ENCODE measurements at regions not wholly inside any gene's neighbourhood (a gene's known extent, or its start where the extent isn't known, plus 50 kb on each side); places are given as distances from the start of the nearest gene placed in this dataset.
"Not testable (repeated sequence)": the region's sequence is repeated elsewhere in the genome, so short reads cannot be mapped to it uniquely, and the experiment has no call there.

DNA sequence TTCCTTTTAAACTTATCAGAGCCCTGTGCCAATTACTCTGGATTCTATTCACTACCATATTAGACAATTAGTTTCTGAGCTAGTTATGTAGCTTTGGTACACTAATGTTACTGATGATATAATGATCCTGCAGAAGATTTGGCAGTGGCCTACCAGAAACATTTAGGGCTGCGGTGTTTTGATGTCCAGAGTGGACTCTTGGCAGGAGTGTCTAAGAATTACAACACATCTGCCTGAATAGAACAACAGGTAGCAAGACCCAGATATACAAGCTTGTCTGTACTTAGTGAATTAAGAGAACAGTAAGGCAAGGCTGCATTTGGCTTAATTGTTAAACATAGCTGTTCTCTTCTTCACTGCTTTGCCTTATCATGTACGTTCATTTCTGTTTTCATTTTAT, 691.6 kb upstream of the FBXO33 start:
- DNase-seq (ENCODE audit: low read depth, low spot score) = peak; percentile 7

GRCh38 chr14:40122968-40123648, 690.9 kb upstream of the FBXO33 start:
- DNase-seq (ENCODE audit: low read depth, low spot score) = peak; percentile 64

GRCh38 chr14:40119765-40120164, 687.5 kb upstream of the FBXO33 start:
- DNase-seq (ENCODE audit: low read depth, low spot score) = peak; percentile 5

- DNase-seq (ENCODE audit: low read depth, low spot score) = peak; percentile 49
Observed at GRCh38 chr14:40119321-40119720, 687.1 kb upstream of the FBXO33 start.

- no peak for DNase-seq (ENCODE audit: low read depth, low spot score)
Observed at GRCh38 chr14:40115583-40115982, 683.4 kb upstream of the FBXO33 start.

DNA sequence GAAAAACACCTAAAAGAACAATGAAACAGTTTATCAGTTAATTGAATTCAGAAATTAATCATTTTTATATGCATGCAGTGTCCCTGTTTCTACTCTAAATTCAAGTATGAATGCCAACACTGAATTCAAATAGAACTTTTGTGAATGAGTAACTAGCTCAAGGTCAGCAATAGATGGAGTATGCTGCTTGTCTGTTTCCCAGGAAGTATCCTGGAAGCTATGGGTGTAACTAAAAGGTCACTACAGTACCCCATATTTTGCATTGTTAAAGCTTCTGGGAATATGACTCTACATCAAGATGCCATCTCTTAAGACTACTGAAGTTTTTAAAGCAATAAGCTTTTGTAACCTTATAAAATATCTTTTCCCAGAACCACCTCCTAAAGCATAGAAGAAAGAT, 681.4 kb upstream of the FBXO33 start:
- no peak for DNase-seq (ENCODE audit: low read depth, low spot score)

DNA sequence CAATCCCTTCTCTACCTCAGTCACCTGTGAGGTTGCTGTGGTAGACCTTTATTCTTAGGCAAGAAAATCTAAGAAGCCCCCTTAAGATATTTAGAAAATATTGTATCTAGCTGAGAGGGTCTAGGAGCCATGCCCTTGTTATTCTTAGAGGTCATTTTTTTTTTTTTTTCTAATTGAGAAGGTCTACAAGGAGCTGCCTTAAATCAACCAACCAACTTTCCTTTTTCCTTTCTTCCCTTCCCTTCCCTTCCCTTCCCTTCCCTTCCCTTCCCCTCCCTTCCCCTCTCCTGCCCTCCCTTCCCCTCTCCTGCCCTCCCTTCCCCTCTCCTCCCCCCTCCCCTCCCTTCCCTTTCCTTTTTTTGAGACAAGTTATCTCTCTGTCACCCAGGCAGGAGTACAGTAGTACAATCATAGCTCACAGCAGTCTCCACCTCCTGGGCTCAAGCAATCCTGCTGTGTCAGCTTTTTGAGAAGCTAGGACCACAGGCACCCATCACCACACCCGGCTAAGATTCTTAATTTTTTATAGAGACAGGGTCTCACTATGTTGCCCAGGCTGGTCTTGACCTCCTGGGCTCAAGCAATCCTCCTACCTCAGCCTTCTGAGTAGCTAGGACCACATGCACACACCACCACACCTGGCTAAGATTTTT, 668.4 kb upstream of the FBXO33 start:
- no peak for DNase-seq (ENCODE audit: low read depth, low spot score)

DNA sequence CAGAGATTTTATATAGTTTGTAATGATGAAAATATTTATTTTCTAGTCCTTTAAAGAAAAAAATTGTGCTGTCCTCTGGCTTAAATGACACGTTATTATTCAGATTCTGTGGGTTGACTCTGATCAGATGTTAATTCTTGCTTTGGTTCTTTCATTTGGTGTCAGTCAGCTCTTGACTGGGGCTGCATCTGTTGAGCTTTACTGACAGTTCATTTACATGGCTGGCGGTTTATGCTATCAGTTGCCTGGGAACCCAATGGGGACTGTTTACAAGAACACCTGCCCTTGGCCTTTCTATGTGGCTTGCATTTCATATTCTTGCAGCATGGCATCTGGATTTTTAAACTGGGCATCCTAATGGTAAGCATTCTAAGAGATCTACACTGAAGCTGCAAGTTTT, 667.1 kb upstream of the FBXO33 start:
- no peak for DNase-seq (ENCODE audit: low read depth, low spot score)

DNA sequence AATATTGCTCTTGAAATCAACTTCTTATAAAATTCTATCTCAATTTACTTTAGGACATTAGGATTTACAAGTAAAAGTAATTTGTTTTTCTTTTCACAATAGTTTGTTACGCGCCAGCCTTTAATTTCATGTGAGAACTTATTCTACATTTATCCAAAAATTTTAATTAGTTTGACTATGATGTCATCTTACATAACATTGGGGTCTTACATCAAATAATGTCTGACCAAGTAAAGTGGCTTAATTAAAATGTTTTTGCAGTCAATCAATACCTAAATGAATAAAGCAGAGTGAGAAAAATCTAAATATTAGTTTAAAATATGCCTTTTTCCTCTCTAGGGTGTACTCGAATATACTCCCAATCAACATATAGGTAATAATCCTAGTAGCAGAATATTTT, 666.2 kb upstream of the FBXO33 start:
- DNase-seq (ENCODE audit: low read depth, low spot score) = no peak

- no peak for DNase-seq (ENCODE audit: low read depth, low spot score)
Observed at GRCh38 chr14:40096968-40097367, 664.7 kb upstream of the FBXO33 start.

DNA sequence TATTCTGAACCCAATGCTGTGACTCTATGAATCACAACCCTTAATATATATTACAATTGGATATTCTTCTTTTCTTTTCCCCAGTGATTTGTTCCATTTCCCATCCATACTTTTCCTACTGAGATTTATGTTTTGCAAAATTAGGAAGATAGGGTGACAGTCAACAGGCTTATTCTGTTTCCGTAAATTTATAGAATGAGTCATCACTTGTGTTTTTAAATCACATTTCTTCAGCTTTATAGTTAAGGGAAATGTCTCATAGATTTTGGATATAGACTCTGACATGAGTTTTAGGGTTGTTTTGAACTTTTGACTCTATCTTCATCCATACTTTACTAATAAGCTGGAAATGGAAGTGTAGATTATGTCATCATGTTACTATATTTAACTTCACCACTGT, 661.6 kb upstream of the FBXO33 start:
- DNase-seq (ENCODE audit: low read depth, low spot score) = no peak

- no peak for DNase-seq (ENCODE audit: low read depth, low spot score)
Observed at GRCh38 chr14:40074169-40074568, 641.9 kb upstream of the FBXO33 start.

DNA sequence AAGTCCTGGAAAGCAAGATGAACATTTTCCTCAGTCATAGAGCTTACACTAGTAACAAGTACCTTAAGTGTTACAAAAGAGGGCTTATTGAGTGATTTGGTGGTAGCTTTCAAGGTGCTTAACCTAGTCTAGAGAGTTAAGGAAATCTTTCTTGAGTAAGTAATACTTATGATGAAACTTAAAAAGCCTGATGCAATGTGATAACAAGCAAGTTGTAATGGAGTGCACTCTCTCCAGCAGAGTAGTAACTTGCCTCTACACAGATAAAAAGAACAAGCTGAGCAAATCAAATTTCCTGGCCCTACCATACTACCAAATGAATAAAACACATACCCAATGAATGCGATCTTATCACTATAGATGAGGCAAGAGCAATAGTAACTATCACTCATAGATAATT, 639.9 kb upstream of the FBXO33 start:
- no peak for DNase-seq (ENCODE audit: low read depth, low spot score)

DNA sequence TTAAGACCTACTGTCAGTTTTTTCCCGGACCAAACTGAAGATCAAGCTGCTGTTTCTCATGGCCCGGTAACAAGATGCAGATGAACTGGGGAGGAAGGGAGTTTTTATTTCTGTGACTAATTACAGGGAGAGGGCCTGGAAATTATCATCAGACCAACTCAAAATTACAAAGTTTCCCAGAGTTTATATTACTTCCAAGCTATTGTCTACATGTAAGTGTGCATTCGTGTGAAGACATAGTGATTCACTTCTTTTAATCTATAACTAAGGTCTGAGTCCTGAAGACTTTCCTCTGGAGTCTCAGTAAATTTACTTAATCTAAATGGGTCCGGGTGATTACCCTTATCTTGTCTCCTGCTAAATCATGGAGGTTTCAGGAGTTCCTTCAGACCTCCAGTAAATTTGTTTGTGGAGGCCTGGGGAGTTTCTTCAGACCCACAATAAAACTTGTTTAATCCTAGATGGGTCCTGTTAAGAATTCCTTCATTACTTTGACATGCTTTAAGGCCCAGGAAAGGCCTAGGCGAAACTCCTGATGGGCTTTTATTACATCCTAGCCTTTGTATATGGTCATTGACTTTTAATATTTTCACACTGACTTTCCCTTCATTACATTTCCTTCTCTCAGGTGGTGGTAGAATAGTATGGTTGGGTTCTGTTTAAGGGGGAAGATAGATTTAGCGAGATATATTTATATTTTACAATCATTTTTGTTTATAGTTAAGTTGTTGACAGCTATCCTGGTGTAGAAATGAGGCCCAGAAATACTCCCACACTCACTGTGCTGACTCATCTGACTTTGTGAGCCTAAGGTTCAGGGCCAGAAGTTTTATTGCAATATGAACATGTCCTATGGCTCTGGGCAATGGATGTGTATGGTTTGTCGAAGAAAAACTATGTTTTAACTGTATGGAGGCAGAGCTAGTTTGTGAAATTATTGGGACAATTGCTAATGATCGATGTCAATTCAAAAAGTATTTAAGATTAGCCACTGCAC, 627.0 kb upstream of the FBXO33 start:
- DNase-seq (ENCODE audit: low read depth, low spot score) = no peak

DNA sequence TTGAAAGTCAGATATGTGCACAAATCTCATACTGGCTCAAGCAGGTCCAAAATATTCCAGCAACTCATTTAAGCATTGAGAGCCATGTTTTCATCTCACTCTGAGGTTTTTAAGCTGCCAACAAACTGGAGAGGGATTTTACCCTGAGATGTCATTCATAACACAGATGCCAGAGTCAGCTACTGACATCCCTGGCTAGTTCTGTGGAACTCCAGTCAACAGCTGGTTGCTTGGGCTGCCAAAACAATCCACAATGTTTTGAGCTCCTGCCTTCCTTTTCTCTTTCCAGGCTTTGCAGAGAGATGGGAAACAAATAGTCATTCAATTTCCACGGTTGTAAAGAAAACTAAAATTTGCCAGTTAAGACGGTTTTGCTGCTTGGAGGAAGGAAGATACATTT, 621.2 kb upstream of the FBXO33 start:
- peak; percentile 13 for DNase-seq (ENCODE audit: low read depth, low spot score)

DNA sequence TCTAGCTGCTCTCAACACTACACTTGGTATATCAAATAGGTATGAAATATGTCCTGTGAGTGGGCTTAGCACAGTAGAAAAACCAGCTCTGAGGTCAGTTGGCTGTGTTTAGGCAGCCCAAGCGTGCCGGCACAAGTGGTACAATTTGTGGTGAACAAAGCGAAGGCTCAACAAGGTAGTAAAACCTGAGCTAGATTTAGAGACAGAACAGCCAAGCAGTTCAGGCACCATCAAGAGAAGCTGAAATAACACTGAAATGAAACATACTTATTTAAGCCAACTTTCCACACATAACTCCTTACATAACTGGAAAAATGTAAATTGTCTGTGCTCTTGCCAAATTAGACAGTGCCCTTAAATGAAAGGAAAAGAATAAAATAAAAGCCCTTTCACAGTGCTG, 596.8 kb upstream of the FBXO33 start:
- no peak for DNase-seq (ENCODE audit: low read depth, low spot score)

DNA sequence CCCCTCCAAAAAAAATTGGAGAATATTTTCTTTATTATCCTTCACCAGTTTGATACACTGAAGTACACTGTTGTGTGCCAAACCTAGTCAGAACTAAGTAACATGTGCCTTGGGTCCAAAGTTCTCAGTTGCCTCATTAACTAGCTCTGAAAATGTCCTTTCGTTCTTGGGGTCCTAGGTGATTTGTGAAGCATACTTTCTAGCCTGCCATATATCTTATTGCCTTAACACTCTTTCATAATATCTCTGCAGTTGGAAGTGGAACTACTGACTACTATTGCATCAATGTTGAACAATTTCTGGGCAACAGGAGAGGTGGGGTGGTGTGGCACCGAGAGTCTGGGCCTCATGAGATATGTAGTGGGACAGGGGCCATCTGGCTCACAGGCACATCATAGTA, 592.9 kb upstream of the FBXO33 start:
- DNase-seq (ENCODE audit: low read depth, low spot score) = no peak

GRCh38 chr14:40010961-40011360, 578.7 kb upstream of the FBXO33 start:
- no peak for DNase-seq (ENCODE audit: low read depth, low spot score)

DNA sequence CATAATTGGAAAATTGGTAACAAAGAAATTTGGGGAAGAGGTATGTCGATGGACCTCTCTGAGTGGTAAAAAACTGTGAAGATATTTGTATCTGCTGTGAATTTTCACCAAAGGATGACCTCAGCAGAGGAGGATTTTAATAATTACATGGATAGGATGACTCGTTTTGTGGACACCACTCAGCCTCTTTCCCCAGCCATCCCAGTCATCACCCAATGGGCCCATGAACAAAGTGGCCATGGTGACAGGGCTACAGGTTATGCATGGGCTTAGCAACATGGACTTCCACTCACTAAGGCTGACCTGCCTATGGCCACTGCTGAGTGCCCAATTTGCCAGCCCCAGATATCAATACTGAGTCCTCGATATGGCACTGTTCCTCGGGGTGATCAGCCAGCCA, 577.5 kb upstream of the FBXO33 start:
- no peak for DNase-seq (ENCODE audit: low read depth, low spot score)

GRCh38 chr14:40008345-40008744, 576.1 kb upstream of the FBXO33 start:
- not testable (repeated sequence) for DNase-seq (ENCODE audit: low read depth, low spot score)

DNA sequence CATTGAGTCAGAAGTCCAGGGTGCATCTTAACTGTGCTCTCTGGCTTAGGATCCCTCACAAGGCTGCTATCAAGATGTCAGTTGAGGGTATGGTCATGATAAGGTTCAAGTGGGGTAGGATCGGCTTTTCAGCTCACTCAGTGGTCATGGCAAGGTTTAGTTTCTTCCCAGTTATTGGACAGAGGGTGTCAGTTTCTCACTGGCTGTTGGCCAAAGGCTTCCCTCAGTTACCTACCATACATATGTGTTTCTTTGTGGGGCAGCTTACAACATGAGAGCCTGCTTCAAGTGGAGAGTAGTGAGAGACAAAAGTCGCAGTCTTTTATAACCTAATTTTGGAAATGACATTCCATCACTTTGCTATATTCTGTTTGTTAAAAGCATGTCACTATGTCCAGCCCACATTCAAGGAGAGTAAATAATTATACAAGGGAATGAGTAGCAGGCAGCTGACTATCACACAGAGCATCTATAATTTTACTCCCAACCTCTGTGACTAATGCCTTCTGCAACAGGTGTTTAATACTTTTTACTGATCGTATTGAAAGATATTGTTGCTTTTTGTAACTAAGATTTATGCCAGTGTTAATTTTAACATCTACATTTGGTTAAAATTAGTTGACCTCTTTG, 572.8 kb upstream of the FBXO33 start:
- DNase-seq (ENCODE audit: low read depth, low spot score) = no peak

GRCh38 chr14:40003773-40004172, 571.5 kb upstream of the FBXO33 start:
- DNase-seq (ENCODE audit: low read depth, low spot score) = no peak
